Right cardiac atrium (tissue), 5 donors: ENCODE measurements at regions not wholly inside any gene's neighbourhood (a gene's known extent, or its start where the extent isn't known, plus 50 kb on each side); places are given as distances from the start of the nearest gene placed in this dataset.
"Not testable (repeated sequence)": the region's sequence is repeated elsewhere in the genome, so short reads cannot be mapped to it uniquely, and the experiment has no call there.

Source experiments
- ATAC-seq, 2 donors: fragments of 200-7000 bp; cut with Tn5 transposase; one replicate each; pipeline versions ENCODE4 v1.8.0 to v1.9.1; 2020; ENCODE audit warnings: moderate library complexity in 2 of 2, mild to moderate bottlenecking in 1 of 2
- DNase-seq, 3 donors: peaks; one replicate each; pipeline ENCODE4 v3.0.0-alpha.2; 2020
- H3K27ac ChIP-seq: one replicate; pipeline ENCODE4 v1.5.1; 2013; ENCODE audit warnings: mild to moderate bottlenecking, low read length, control low read depth, moderate library complexity
- H3K27me3 ChIP-seq: one replicate; pipeline ENCODE4 v1.6.1; 2013; ENCODE audit not compliant: control insufficient read depth, insufficient read depth
- H3K4me1 ChIP-seq: one replicate; pipeline ENCODE4 v1.6.1; 2013; ENCODE audit warnings: low read length; ENCODE audit not compliant: control insufficient read depth, insufficient read depth
- H3K4me3 ChIP-seq: one replicate; pipeline ENCODE4 v1.5.1; 2013; ENCODE audit warnings: low read length, control low read depth
- H3K9me3 ChIP-seq: one replicate; pipeline ENCODE4 v1.6.1; 2013; ENCODE audit warnings: low read length; ENCODE audit not compliant: control insufficient read depth
- WGBS: extraction: QIAGEN DNeasy Blood & Tissue Kit; methylation state at CpG from one replicate; pipeline ENCODE4 v1.1.7; 2013; 5-methylcytosine and 5-hydroxymethylcytosine counted together
- intact Hi-C, 4 donors: fragments of 100-400 bp; cut with DNase I; formaldehyde crosslinking; loops; one replicate each; pipeline versions ENCODE4 v1.11.0 to v1.14.0; 2022 to 2023
- donor health status: healthy with polysubstance abuse.
- donor health status: DM: no; HTN: yes; CAD: no.
- donor health status: DM: no; HTN: no; CAD: no.
- donor health status: DM: no; HTN: yes; CAD: no; lungs with severe emphysema.
- donor health status: DM: yes; HTN: yes; CAD: no.

GRCh38 chrX:115840729-115841409 is 279.9 kb downstream of the PLS3 start:
- no CpG with 5 or more reads among the region's 33 CpGs for WGBS
- intact Hi-C loops, ATAC-seq, H3K4me1 ChIP-seq, H3K27ac ChIP-seq, H3K9me3 ChIP-seq, DNase-seq, H3K4me3 ChIP-seq, H3K27me3 ChIP-seq: not testable (repeated sequence)

GRCh38 chrX:115850986-115851385 is 290.0 kb downstream of the PLS3 start:
- H3K4me3 ChIP-seq, result not testable (repeated sequence)

GRCh38 chrX:115853260-115853659 is 292.3 kb downstream of the PLS3 start:
- DNase-seq, result not testable (repeated sequence)
- WGBS, result no CpG with 5 or more reads among the region's 32 CpGs

More at GRCh38 chrX:115850986-115851385, 290.0 kb downstream of the PLS3 start:
- H3K4me1 ChIP-seq, H3K9me3 ChIP-seq, H3K27ac ChIP-seq, intact Hi-C loops, ATAC-seq, H3K27me3 ChIP-seq: not testable (repeated sequence)
- peak in 2 of 3 donors; percentile 6 to 10 for DNase-seq
- WGBS, result no CpG with 5 or more reads among the region's 23 CpGs

GRCh38 chrX:115881170-115881569 is 289.4 kb upstream of the AGTR2 start:
- ATAC-seq, H3K4me1 ChIP-seq, intact Hi-C loops, H3K9me3 ChIP-seq, H3K27me3 ChIP-seq, H3K4me3 ChIP-seq, H3K27ac ChIP-seq, DNase-seq: not testable (repeated sequence)
- WGBS, result 100% methylated on average over 1 of the region's 15 CpGs

More at GRCh38 chrX:115853260-115853659, 292.3 kb downstream of the PLS3 start:
- H3K27ac ChIP-seq, H3K9me3 ChIP-seq, intact Hi-C loops, H3K4me1 ChIP-seq, ATAC-seq, H3K4me3 ChIP-seq, H3K27me3 ChIP-seq: not testable (repeated sequence)

- ATAC-seq, H3K27ac ChIP-seq, H3K4me3 ChIP-seq, DNase-seq, H3K27me3 ChIP-seq, H3K9me3 ChIP-seq, H3K4me1 ChIP-seq, intact Hi-C loops: not testable (repeated sequence)
- WGBS, result no CpG with 5 or more reads among the region's 13 CpGs
These were observed 286.4 kb upstream of the AGTR2 start for GRCh38 chrX:115884121-115884520.

GRCh38 chrX:115888041-115888440 is 282.5 kb upstream of the AGTR2 start:
- H3K27ac ChIP-seq, H3K4me1 ChIP-seq, H3K27me3 ChIP-seq, ATAC-seq, H3K4me3 ChIP-seq, H3K9me3 ChIP-seq, intact Hi-C loops: not testable (repeated sequence)
- WGBS, result 97% methylated on average over 10 of the region's 29 CpGs
- DNase-seq, result peak; percentile 58 to 89 (median 76)

- H3K4me3 ChIP-seq, H3K4me1 ChIP-seq, ATAC-seq, H3K9me3 ChIP-seq, H3K27me3 ChIP-seq, intact Hi-C loops, H3K27ac ChIP-seq: not testable (repeated sequence)
- WGBS, result no CpG with 5 or more reads among the region's 39 CpGs
- peak; percentile 35 to 80 (median 46) for DNase-seq
These were observed 282.0 kb upstream of the AGTR2 start for GRCh38 chrX:115888519-115888918.

- peak in 1 of 3 donors; percentile 82 for DNase-seq
These were observed 281.2 kb upstream of the AGTR2 start for GRCh38 chrX:115889121-115889890.

GRCh38 chrX:115892056-115892708 is 278.4 kb upstream of the AGTR2 start:
- no peaks in the 10 kb centered on the region for H3K4me1 ChIP-seq
- H3K4me3 ChIP-seq, result no peak overlapping the region
- 94% methylated on average over 7 of the region's 7 CpGs for WGBS
- no peaks in the 10 kb centered on the region for H3K9me3 ChIP-seq
- H3K27ac ChIP-seq, result no peak overlapping the region
- H3K27me3 ChIP-seq, result no peaks in the 10 kb centered on the region
- ATAC-seq (no peak), DNase-seq (no peak)
- intact Hi-C loops, result no loop called here

More at GRCh38 chrX:115889121-115889890, 281.2 kb upstream of the AGTR2 start:
- Histone ChIP-seq H3K9me3 (no peaks in the 10 kb centered on the region), H3K27ac (no peak overlapping the region), H3K4me1 (no peaks in the 10 kb centered on the region), H3K27me3 (no peaks in the 10 kb centered on the region), H3K4me3 (no peak overlapping the region)
- intact Hi-C loops, result no loop called here
- no peak for ATAC-seq
- 96% methylated on average over 31 of the region's 32 CpGs for WGBS

GRCh38 chrX:115892787-115893671 is 277.5 kb upstream of the AGTR2 start:
- Histone ChIP-seq H3K27me3 (no peaks in the 10 kb centered on the region), H3K27ac (no peak overlapping the region), H3K4me1 (no peaks in the 10 kb centered on the region), H3K4me3 (no peak overlapping the region), H3K9me3 (no peaks in the 10 kb centered on the region)
- WGBS, result 66% methylated on average over 13 of the region's 13 CpGs
- DNase-seq (peak in 2 of 3 donors; percentile 54 to 80), ATAC-seq (peak; percentile 16 to 90)
- intact Hi-C loops, result no loop called here
